Bronchial epithelial cell (primary cell): ENCODE measurements at regions not wholly inside any gene's neighbourhood (a gene's known extent, or its start where the extent isn't known, plus 50 kb on each side); places are given as distances from the start of the nearest gene placed in this dataset.

ENCODE experiments used
- DNase-seq: peaks from one replicate; pipeline ENCODE4 v3.0.0-alpha.2; 2010; ENCODE audit warnings: low read depth
- FAIRE-seq: peaks from 2 replicates; lab custom pipeline; 2011; peaks lifted over from hg19 to GRCh38; lab: Jason Lieb, UNC
- H3K27me3 ChIP-seq: 2 replicates; pipeline ENCODE4 v1.5.1; 2011; ENCODE audit warnings: low read length; ENCODE audit not compliant: control insufficient read depth, insufficient read depth
- H3K36me3 ChIP-seq: 2 replicates; pipeline ENCODE4 v1.5.1; 2011; ENCODE audit warnings: low read length; ENCODE audit not compliant: control insufficient read depth, insufficient read depth
- H3K4me3 ChIP-seq: 2 replicates; pipeline ENCODE4 v1.5.1; 2011; ENCODE audit warnings: mild to moderate bottlenecking, low read depth, low read length, control low read depth
- TF ChIP-seq, protein P1 (sequence below): IDR thresholded peaks from 2 replicates; pipeline ENCODE4 v1.5.1; 2011; ENCODE audit warnings: mild to moderate bottlenecking, moderate library complexity, low read length, control low read depth, inconsistent platforms; ENCODE audit not compliant: insufficient read depth, severe bottlenecking

DNA sequence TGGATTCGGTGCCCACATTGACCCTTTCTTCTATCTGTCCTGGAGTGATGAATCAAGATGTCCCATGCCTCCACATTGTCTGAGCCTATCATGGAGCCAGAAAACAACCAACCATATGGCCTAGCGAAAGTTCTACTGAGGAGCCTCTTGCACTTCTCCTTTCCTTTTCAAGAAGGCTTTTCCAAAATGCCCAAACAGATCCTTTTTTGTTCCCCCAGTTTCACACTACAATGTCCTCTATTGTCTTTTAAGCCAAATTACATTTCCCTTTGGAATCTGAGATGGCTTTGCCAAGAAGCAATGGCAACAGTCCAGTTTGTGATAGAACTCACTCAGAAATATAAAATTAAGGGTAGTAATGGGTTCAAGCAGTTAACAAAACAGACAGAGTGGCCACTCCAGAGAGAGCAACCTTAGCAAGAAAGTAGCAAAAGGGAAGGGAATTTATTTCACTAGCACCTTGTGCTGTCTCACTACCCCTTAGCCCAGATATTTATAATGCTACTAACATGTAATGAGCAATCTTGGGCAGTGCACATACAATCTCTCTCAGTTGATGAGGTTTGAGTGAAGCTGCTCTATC lies 194.6 kb upstream of the PDE1C start:
- Histone ChIP-seq H3K27me3 (peaks cover 2% of the 10 kb centered on the region), H3K4me3 (no peak overlapping the region), H3K36me3 (no peaks in the 10 kb centered on the region)
- TF ChIP-seq, protein P1, sequence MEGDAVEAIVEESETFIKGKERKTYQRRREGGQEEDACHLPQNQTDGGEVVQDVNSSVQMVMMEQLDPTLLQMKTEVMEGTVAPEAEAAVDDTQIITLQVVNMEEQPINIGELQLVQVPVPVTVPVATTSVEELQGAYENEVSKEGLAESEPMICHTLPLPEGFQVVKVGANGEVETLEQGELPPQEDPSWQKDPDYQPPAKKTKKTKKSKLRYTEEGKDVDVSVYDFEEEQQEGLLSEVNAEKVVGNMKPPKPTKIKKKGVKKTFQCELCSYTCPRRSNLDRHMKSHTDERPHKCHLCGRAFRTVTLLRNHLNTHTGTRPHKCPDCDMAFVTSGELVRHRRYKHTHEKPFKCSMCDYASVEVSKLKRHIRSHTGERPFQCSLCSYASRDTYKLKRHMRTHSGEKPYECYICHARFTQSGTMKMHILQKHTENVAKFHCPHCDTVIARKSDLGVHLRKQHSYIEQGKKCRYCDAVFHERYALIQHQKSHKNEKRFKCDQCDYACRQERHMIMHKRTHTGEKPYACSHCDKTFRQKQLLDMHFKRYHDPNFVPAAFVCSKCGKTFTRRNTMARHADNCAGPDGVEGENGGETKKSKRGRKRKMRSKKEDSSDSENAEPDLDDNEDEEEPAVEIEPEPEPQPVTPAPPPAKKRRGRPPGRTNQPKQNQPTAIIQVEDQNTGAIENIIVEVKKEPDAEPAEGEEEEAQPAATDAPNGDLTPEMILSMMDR = no peak
- FAIRE-seq = no peak
- DNase-seq = no peak

DNA sequence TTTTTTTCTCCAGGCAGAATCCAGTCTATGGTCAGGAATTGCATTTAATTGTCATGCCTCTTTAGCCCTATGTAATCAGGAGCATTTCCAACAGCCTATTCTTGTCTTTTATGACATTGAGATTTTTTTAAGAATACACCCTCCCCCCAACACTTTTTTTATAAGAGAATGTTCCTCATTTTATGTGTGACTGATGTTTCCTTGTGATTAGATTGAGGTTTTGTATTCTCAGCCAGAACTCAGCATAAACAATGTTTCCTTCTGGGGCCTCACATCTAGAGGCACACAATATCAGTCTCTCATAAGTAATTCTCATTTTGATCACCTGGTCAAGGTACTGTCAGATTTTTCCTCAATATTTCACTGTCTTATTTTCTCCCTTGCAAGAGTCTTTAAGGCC lies 193.4 kb upstream of the PDE1C start:
- FAIRE-seq (no peak), DNase-seq (no peak)
- Histone ChIP-seq H3K4me3 (no peak overlapping the region), H3K36me3 (no peaks in the 10 kb centered on the region), H3K27me3 (peaks cover 2% of the 10 kb centered on the region)
- TF ChIP-seq, protein P1 = no peak

DNA sequence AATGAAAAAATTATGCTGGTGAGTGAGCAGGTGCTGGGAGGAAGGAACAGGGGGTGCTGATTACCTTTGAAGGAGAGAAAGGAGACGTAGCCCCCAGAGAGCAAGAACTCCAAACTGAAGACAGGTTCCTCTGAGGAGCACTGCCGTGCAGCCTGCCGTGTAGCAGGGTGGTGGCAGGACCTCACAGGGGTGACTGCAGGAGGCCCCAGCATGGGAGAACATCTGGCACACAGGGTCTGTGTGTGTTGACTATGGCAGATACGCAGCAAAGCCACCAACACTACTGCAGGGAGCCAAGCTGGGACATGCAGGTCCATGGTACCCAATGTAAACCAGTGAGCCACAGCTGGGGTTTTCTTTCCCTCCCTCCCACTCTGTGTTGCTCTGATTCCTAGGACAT lies 192.1 kb upstream of the PDE1C start:
- H3K36me3 ChIP-seq = no peaks in the 10 kb centered on the region

GRCh38 chr7:32259931-32260596 lies 189.9 kb upstream of the PDE1C start:
- TF ChIP-seq, protein P1 = no peak
- no peak for FAIRE-seq
- Histone ChIP-seq H3K4me3 (no peak overlapping the region), H3K36me3 (no peaks in the 10 kb centered on the region), H3K27me3 (peaks cover 2% of the 10 kb centered on the region)
- DNase-seq = no peak

More for the DNA sequence above, 192.1 kb upstream of the PDE1C start:
- DNase-seq = no peak
- no peak for FAIRE-seq
- H3K4me3 ChIP-seq = no peak overlapping the region
- peaks cover 2% of the 10 kb centered on the region for H3K27me3 ChIP-seq
- TF ChIP-seq, protein P1 = no peak

DNA sequence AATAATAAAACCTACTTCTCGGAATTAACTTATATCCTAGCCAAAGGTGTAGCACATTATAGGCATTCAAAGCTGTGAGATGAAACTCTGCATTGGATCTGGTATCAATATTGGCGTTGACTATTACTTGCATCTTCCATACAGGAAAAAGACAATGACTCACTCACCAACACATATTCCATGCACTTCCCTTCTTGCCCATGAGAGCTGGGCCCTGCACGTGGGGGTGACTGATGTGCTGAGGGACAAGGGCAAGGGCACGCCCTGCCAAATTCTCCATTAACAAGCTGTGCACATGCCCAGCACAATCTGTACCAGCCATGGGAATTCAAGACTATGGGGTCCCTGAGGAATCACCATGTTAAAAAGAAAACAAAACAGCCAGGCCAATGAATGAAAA lies 188.1 kb upstream of the PDE1C start:
- no peak for DNase-seq
- TF ChIP-seq, protein P1 = no peak
- no peaks in the 10 kb centered on the region for H3K36me3 ChIP-seq
- no peak overlapping the region for H3K4me3 ChIP-seq
- no peak for FAIRE-seq
- H3K27me3 ChIP-seq = peaks cover 2% of the 10 kb centered on the region

DNA sequence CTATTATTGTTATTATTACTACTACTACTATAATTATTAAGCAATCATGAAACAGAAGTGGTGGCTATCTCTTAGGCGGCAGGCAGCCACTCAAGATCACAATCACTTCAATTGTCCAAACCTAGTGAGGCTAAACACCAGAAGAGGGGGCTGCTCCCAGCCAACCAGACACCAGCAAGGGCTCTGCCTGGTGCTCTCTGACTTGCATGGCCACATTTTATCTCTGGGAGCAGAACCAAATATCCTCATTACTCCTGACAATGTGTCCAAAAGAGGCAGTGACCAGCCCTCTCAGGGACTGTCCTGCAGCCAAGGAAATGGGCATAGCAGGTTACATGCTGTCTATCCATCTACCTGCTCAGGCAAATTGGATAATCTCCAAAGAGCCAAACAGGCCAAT lies 187.4 kb upstream of the PDE1C start:
- TF ChIP-seq, protein P1 = no peak
- Histone ChIP-seq H3K27me3 (peaks cover 2% of the 10 kb centered on the region), H3K4me3 (no peak overlapping the region), H3K36me3 (no peaks in the 10 kb centered on the region)
- DNase-seq (no peak), FAIRE-seq (no peak)
